Left kidney (tissue), 1 donor: ENCODE measurements at regions not wholly inside any gene's neighbourhood (a gene's known extent, or its start where the extent isn't known, plus 50 kb on each side); places are given as distances from the start of the nearest gene placed in this dataset.
A peak's percentile ranks its signal among the peaks of the same experiment; 100 is the strongest.
"Not testable (repeated sequence)": the region's sequence is repeated elsewhere in the genome, so short reads cannot be mapped to it uniquely, and the experiment has no call there.

Experiments used
- DNase-seq: peaks from one replicate; pipeline ENCODE4 v3.0.0-alpha.2; 2013

GRCh38 chr4:188665491-188666457, 526.5 kb downstream of the TRIML1 start:
- DNase-seq: no peak

GRCh38 chr4:188678691-188679090, 539.5 kb downstream of the TRIML1 start:
- not testable (repeated sequence) for DNase-seq

- no peak for DNase-seq
These were observed 540.9 kb downstream of the TRIML1 start for GRCh38 chr4:188680004-188680666.

GRCh38 chr4:188680667-188681063, 541.4 kb downstream of the TRIML1 start:
- no peak for DNase-seq

GRCh38 chr4:188682321-188682720, 543.1 kb downstream of the TRIML1 start:
- no peak for DNase-seq

- DNase-seq: no peak
These were observed 544.3 kb downstream of the TRIML1 start for GRCh38 chr4:188683571-188683970.

- no peak for DNase-seq
These were observed 549.7 kb downstream of the TRIML1 start for GRCh38 chr4:188688956-188689355.

GRCh38 chr4:188691811-188692210, 552.6 kb downstream of the TRIML1 start:
- DNase-seq: no peak

- no peak for DNase-seq
These were observed 556.0 kb downstream of the TRIML1 start for GRCh38 chr4:188695261-188695660.

- no peak for DNase-seq
These were observed 558.0 kb downstream of the TRIML1 start for GRCh38 chr4:188697243-188697642.

- DNase-seq: no peak
These were observed 562.7 kb downstream of the TRIML1 start for GRCh38 chr4:188701952-188702351.

- DNase-seq: no peak
These were observed 565.0 kb downstream of the TRIML1 start for GRCh38 chr4:188704288-188704687.

- no peak for DNase-seq
These were observed 567.8 kb downstream of the TRIML1 start for GRCh38 chr4:188707036-188707435.

GRCh38 chr4:188714501-188714900, 575.3 kb downstream of the TRIML1 start:
- DNase-seq: no peak

GRCh38 chr4:188714907-188715306, 575.7 kb downstream of the TRIML1 start:
- no peak for DNase-seq

- DNase-seq: peak; percentile 8
These were observed 578.4 kb downstream of the TRIML1 start for GRCh38 chr4:188717661-188718060.

- no peak for DNase-seq
These were observed 580.6 kb downstream of the TRIML1 start for GRCh38 chr4:188719794-188720193.

- peak; percentile 8 for DNase-seq
These were observed 583.7 kb downstream of the TRIML1 start for GRCh38 chr4:188722911-188723310.

GRCh38 chr4:188727746-188728145, 588.5 kb downstream of the TRIML1 start:
- DNase-seq: no peak

- DNase-seq: no peak
These were observed 589.1 kb downstream of the TRIML1 start for GRCh38 chr4:188728359-188728758.

- no peak for DNase-seq
These were observed 592.9 kb downstream of the TRIML1 start for GRCh38 chr4:188732131-188732530.

GRCh38 chr4:188735082-188735481, 595.8 kb downstream of the TRIML1 start:
- DNase-seq: no peak

- DNase-seq: no peak
These were observed 598.2 kb downstream of the TRIML1 start for GRCh38 chr4:188737251-188738002.
